CD4-positive, CD25-positive, alpha-beta regulatory T cell (primary cell): ENCODE measurements at regions not wholly inside any gene's neighbourhood (a gene's known extent, or its start where the extent isn't known, plus 50 kb on each side); places are given as distances from the start of the nearest gene placed in this dataset.
A peak's percentile ranks its signal among the peaks of the same experiment; 100 is the strongest.

ENCODE experiments used
- ATAC-seq, 2 donors: fragments of 150-1000 bp; cut with Tn5 transposase; one replicate each; pipeline ENCODE4 v1.10.0; 2021; ENCODE audit warnings: low read depth in 2 of 2, moderate number of reproducible peaks in 2 of 2, moderate library complexity in 1 of 2
- DNase-seq, 3 donors: peaks; one replicate each; pipeline versions ENCODE4 v3.0.0 to v3.0.0-alpha.2; 2012 to 2022; ENCODE audit warnings: mixed read lengths in 1 of 3
- H3K27ac ChIP-seq: one replicate; pipeline ENCODE4 v1.7.0; 2013; ENCODE audit warnings: mild to moderate bottlenecking, low read length; ENCODE audit not compliant: insufficient read depth, poor library complexity, severe bottlenecking
- H3K27me3 ChIP-seq: one replicate; pipeline ENCODE4 v1.7.0; 2013; ENCODE audit warnings: low read length; ENCODE audit not compliant: control insufficient read depth, insufficient read depth
- H3K36me3 ChIP-seq: one replicate; pipeline ENCODE4 v1.7.0; 2013; ENCODE audit warnings: mild to moderate bottlenecking, low read length, moderate library complexity; ENCODE audit not compliant: control insufficient read depth, insufficient read depth
- H3K4me1 ChIP-seq: 2 replicates; pipeline ENCODE4 v1.7.0; 2013; ENCODE audit warnings: mild to moderate bottlenecking, low read length; ENCODE audit not compliant: insufficient read depth, control insufficient read depth, poor library complexity, severe bottlenecking
- H3K4me3 ChIP-seq: one replicate; pipeline ENCODE4 v1.7.0; 2013; ENCODE audit warnings: low read depth, mild to moderate bottlenecking, low read length, moderate library complexity
- H3K9me3 ChIP-seq, 2 experiments: 1 replicate in 1 of 2; 2 replicates in 1 of 2; pipeline ENCODE4 v1.7.0; 2013; ENCODE audit warnings: low read length in 2 of 2, mild to moderate bottlenecking in 1 of 2, moderate library complexity in 1 of 2; ENCODE audit not compliant: control insufficient read depth in 2 of 2
- H3K27ac Mint-ChIP-seq, 3 donors: one replicate each; pipeline ENCODE4 v1.8.0; 2020 to 2022; ENCODE audit warnings: mild to moderate bottlenecking in 3 of 3, mixed read lengths in 3 of 3, moderate library complexity in 2 of 3
- H3K27me3 Mint-ChIP-seq: one replicate; pipeline ENCODE4 v1.8.0; 2022; ENCODE audit warnings: mild to moderate bottlenecking, mixed read lengths
- H3K36me3 Mint-ChIP-seq: one replicate; pipeline ENCODE4 v1.8.0; 2020; ENCODE audit warnings: mixed read lengths
- H3K4me1 Mint-ChIP-seq, 4 donors: one replicate each; pipeline ENCODE4 v1.8.0; 2020 to 2022; ENCODE audit warnings: mixed read lengths in 4 of 4, mild to moderate bottlenecking in 1 of 4
- H3K4me3 Mint-ChIP-seq, 4 donors: one replicate each; pipeline ENCODE4 v1.8.0; 2020 to 2022; ENCODE audit warnings: mild to moderate bottlenecking in 4 of 4, mixed read lengths in 4 of 4, moderate library complexity in 3 of 4
- H3K9me3 Mint-ChIP-seq, 7 donors: one replicate each; pipeline ENCODE4 v1.8.0; 2020 to 2022; ENCODE audit warnings: mixed read lengths in 7 of 7, mild to moderate bottlenecking in 3 of 7, moderate library complexity in 2 of 7

GRCh38 chr11:112834277-112834755, 126.9 kb upstream of the NCAM1 start:
- H3K4me3 Mint-ChIP-seq: no peak overlapping the region
- H3K27ac ChIP-seq: no peak overlapping the region
- no peaks in the 10 kb centered on the region for H3K27me3 Mint-ChIP-seq
- ATAC-seq (no peak), DNase-seq (no peak)
- H3K9me3 ChIP-seq: no peaks in the 10 kb centered on the region
- peaks cover 0 to 3% (median 0%) of the 10 kb centered on the region in 7 donors for H3K9me3 Mint-ChIP-seq
- H3K27me3 ChIP-seq: no peaks in the 10 kb centered on the region
- H3K36me3 Mint-ChIP-seq: no peaks in the 10 kb centered on the region
- H3K4me3 ChIP-seq: no peak overlapping the region
- no peak overlapping the region for H3K27ac Mint-ChIP-seq
- H3K4me1 Mint-ChIP-seq: no peaks in the 10 kb centered on the region
- H3K36me3 ChIP-seq: no peaks in the 10 kb centered on the region
- H3K4me1 ChIP-seq: no peaks in the 10 kb centered on the region

- no peak for ATAC-seq
- Histone ChIP-seq H3K4me3 (no peak overlapping the region), H3K36me3 (no peaks in the 10 kb centered on the region), H3K4me1 (no peaks in the 10 kb centered on the region), H3K27ac (no peak overlapping the region), H3K27me3 (no peaks in the 10 kb centered on the region), H3K9me3 (no peaks in the 10 kb centered on the region)
- no peak for DNase-seq
- H3K4me3 Mint-ChIP-seq: no peak overlapping the region
- no peaks in the 10 kb centered on the region for H3K36me3 Mint-ChIP-seq
- H3K27me3 Mint-ChIP-seq: no peaks in the 10 kb centered on the region
- H3K27ac Mint-ChIP-seq: no peak overlapping the region
- peaks cover 0 to 2% (median 0%) of the 10 kb centered on the region in 7 donors for H3K9me3 Mint-ChIP-seq
- H3K4me1 Mint-ChIP-seq: no peaks in the 10 kb centered on the region
These were observed 125.5 kb upstream of the NCAM1 start for GRCh38 chr11:112835591-112836255.

DNA sequence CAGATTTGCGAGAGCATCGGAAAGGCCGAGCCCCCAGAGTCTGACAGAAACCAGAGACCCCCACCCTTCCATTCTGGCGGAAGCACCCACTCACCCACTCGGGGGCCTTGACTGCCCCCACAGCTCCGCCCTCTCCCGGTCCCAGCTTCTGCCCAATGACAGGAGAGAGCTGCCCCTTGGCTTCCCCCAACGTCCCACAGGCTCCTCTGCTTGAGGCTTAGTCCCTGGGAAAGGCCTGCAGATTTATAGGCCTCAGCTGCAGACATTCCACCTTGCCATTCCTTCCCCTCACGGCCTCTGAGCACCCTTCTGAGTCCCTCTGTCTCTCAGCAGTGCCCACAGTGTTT, 125.0 kb upstream of the NCAM1 start:
- no peaks in the 10 kb centered on the region for H3K4me1 ChIP-seq
- no peaks in the 10 kb centered on the region for H3K9me3 ChIP-seq
- DNase-seq: no peak
- Mint-ChIP-seq H3K36me3 (no peaks in the 10 kb centered on the region), H3K27me3 (no peaks in the 10 kb centered on the region), H3K9me3 (peaks cover 0 to 2% (median 0%) of the 10 kb centered on the region in 7 donors), H3K4me3 (no peak overlapping the region), H3K4me1 (no peaks in the 10 kb centered on the region), H3K27ac (no peak overlapping the region)
- no peaks in the 10 kb centered on the region for H3K36me3 ChIP-seq
- no peaks in the 10 kb centered on the region for H3K27me3 ChIP-seq
- ATAC-seq: no peak
- no peak overlapping the region for H3K4me3 ChIP-seq
- no peak overlapping the region for H3K27ac ChIP-seq

GRCh38 chr11:112837162-112837826, 123.9 kb upstream of the NCAM1 start:
- ATAC-seq: no peak

GRCh38 chr11:112839051-112839450, 122.2 kb upstream of the NCAM1 start:
- DNase-seq: no peak
- H3K4me3 Mint-ChIP-seq: peak overlapping the region in 1 of 4 donors; percentile 66
- H3K4me1 Mint-ChIP-seq: no peaks in the 10 kb centered on the region

More at GRCh38 chr11:112837162-112837826, 123.9 kb upstream of the NCAM1 start:
- H3K4me3 ChIP-seq: no peak overlapping the region
- DNase-seq: no peak
- no peaks in the 10 kb centered on the region for H3K4me1 ChIP-seq
- H3K4me1 Mint-ChIP-seq: no peaks in the 10 kb centered on the region
- H3K36me3 Mint-ChIP-seq: no peaks in the 10 kb centered on the region
- no peaks in the 10 kb centered on the region for H3K9me3 ChIP-seq
- no peaks in the 10 kb centered on the region for H3K27me3 ChIP-seq
- H3K4me3 Mint-ChIP-seq: no peak overlapping the region
- no peak overlapping the region for H3K27ac ChIP-seq
- no peaks in the 10 kb centered on the region for H3K36me3 ChIP-seq
- H3K27me3 Mint-ChIP-seq: no peaks in the 10 kb centered on the region
- no peak overlapping the region for H3K27ac Mint-ChIP-seq
- peaks cover 0 to 2% (median 0%) of the 10 kb centered on the region in 7 donors for H3K9me3 Mint-ChIP-seq

DNA sequence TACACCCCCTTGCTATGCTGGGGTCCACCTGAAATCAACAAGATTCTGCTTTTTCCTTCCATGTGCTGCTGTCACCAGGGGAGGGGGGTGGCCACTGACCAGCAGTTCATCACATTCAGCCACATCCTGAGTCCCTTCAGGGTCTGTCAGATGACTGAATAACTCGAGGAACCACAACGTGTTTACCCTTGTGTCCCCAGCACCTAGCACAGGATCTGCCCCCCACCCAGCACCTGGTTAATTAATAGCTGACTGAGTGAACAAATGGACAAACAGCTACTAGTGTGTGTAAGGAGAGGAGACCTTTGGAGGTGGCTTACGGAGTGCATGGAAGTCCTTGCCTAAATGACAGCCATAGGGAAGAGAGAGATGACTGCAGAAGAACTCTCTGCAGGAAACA, 119.5 kb upstream of the NCAM1 start:
- DNase-seq: no peak
- no peaks in the 10 kb centered on the region for H3K9me3 Mint-ChIP-seq
- Histone ChIP-seq H3K27me3 (no peaks in the 10 kb centered on the region), H3K36me3 (no peaks in the 10 kb centered on the region), H3K4me3 (no peak overlapping the region), H3K27ac (no peak overlapping the region), H3K4me1 (no peaks in the 10 kb centered on the region), H3K9me3 (no peaks in the 10 kb centered on the region)
- H3K27me3 Mint-ChIP-seq: no peaks in the 10 kb centered on the region
- H3K4me3 Mint-ChIP-seq: no peak overlapping the region
- H3K36me3 Mint-ChIP-seq: no peaks in the 10 kb centered on the region
- H3K27ac Mint-ChIP-seq: no peak overlapping the region
- no peaks in the 10 kb centered on the region for H3K4me1 Mint-ChIP-seq
- no peak for ATAC-seq

More at GRCh38 chr11:112839051-112839450, 122.2 kb upstream of the NCAM1 start:
- Histone ChIP-seq H3K4me1 (no peaks in the 10 kb centered on the region), H3K36me3 (no peaks in the 10 kb centered on the region), H3K27ac (no peak overlapping the region), H3K9me3 (no peaks in the 10 kb centered on the region), H3K27me3 (no peaks in the 10 kb centered on the region), H3K4me3 (no peak overlapping the region)
- no peaks in the 10 kb centered on the region for H3K27me3 Mint-ChIP-seq
- no peak overlapping the region for H3K27ac Mint-ChIP-seq
- ATAC-seq: no peak
- H3K36me3 Mint-ChIP-seq: no peaks in the 10 kb centered on the region
- no peaks in the 10 kb centered on the region for H3K9me3 Mint-ChIP-seq

- H3K4me3 ChIP-seq: no peak overlapping the region
- no peaks in the 10 kb centered on the region for H3K27me3 ChIP-seq
- Mint-ChIP-seq H3K9me3 (no peaks in the 10 kb centered on the region), H3K4me1 (no peaks in the 10 kb centered on the region), H3K36me3 (no peaks in the 10 kb centered on the region), H3K27ac (no peak overlapping the region), H3K27me3 (no peaks in the 10 kb centered on the region), H3K4me3 (no peak overlapping the region)
- H3K36me3 ChIP-seq: no peaks in the 10 kb centered on the region
- DNase-seq (no peak), ATAC-seq (no peak)
- H3K9me3 ChIP-seq: no peaks in the 10 kb centered on the region
- H3K4me1 ChIP-seq: no peaks in the 10 kb centered on the region
- H3K27ac ChIP-seq: no peak overlapping the region
These were observed 119.1 kb upstream of the NCAM1 start for GRCh38 chr11:112842151-112842550.

DNA sequence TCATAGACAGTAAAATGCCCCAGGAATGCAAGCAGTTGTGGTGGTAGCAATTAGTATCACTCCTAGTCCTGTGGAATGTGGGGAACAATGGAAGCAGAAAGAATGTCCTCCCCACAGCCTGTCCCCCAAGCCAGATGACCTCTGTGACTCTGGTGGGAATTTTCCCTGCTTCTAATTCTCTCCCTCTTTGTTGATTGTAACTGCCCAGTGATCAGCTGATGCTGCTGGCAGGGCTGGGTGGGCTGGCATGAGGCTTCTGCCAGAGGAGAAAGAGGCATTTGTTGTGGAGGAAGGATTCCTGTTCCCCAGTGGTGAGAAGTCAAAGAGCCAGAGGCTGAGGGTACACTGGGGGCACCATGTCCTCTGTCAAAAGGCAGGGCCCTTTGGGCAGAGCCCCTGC, 116.7 kb upstream of the NCAM1 start:
- Mint-ChIP-seq H3K27ac (no peak overlapping the region), H3K4me3 (no peak overlapping the region), H3K4me1 (no peaks in the 10 kb centered on the region), H3K36me3 (no peaks in the 10 kb centered on the region), H3K27me3 (no peaks in the 10 kb centered on the region), H3K9me3 (no peaks in the 10 kb centered on the region)
- H3K36me3 ChIP-seq: no peaks in the 10 kb centered on the region
- no peaks in the 10 kb centered on the region for H3K27me3 ChIP-seq
- DNase-seq (no peak), ATAC-seq (no peak)
- H3K4me3 ChIP-seq: no peak overlapping the region
- no peaks in the 10 kb centered on the region for H3K9me3 ChIP-seq
- H3K4me1 ChIP-seq: no peaks in the 10 kb centered on the region
- no peak overlapping the region for H3K27ac ChIP-seq
